GM12892 (cell line): ENCODE measurements at regions not wholly inside any gene's neighbourhood (a gene's known extent, or its start where the extent isn't known, plus 50 kb on each side); places are given as distances from the start of the nearest gene placed in this dataset.

Experiments
- POLR2A ChIP-seq: IDR thresholded peaks from 2 replicates; pipeline ENCODE4 v1.6.1; 2011; ENCODE audit warnings: low read depth, low read length, control low read depth
- POLR2AphosphoS5 ChIP-seq: IDR thresholded peaks from 2 replicates; pipeline ENCODE4 v1.6.1; 2011; ENCODE audit warnings: low read depth, low read length, control low read depth
- TAF1 ChIP-seq: IDR thresholded peaks from 2 replicates; pipeline ENCODE4 v1.6.1; 2011; ENCODE audit warnings: low read depth, mild to moderate bottlenecking, control low read depth, low read length, borderline replicate concordance

GRCh38 chr6:74554041-74554440, 651.8 kb downstream of the COL12A1 start:
- no peak for TF ChIP-seq POLR2AphosphoS5
- no peak for TF ChIP-seq POLR2A
- no peak for TF ChIP-seq TAF1
